Activated gamma-delta T cell treated with anti-CD3 and anti-CD28 coated beads, Interleukin-2, amount 50 U/mL, for 16 hours (primary cell): ENCODE measurements at regions not wholly inside any gene's neighbourhood (a gene's known extent, or its start where the extent isn't known, plus 50 kb on each side); places are given as distances from the start of the nearest gene placed in this dataset.

ENCODE experiments used
- DNase-seq: peaks from one replicate; pipeline ENCODE4 v3.0.0-alpha.2; 2020; ENCODE audit warnings: low read depth

GRCh38 chr22:49076300-49077035, 751.2 kb downstream of the BRD1 start:
- no peak for DNase-seq

- DNase-seq = no peak
Measured at GRCh38 chr22:49075150-49075549, 752.5 kb downstream of the BRD1 start.

- no peak for DNase-seq
Measured at GRCh38 chr22:49073873-49074417, 753.7 kb downstream of the BRD1 start.

- DNase-seq = no peak
Measured at GRCh38 chr22:49072996-49073645, 754.6 kb downstream of the BRD1 start.

GRCh38 chr22:49070501-49070900, 757.2 kb downstream of the BRD1 start:
- no peak for DNase-seq

- no peak for DNase-seq
Measured at GRCh38 chr22:49068861-49069500, 758.7 kb downstream of the BRD1 start.

GRCh38 chr22:49067504-49067903, 760.2 kb downstream of the BRD1 start:
- no peak for DNase-seq

- DNase-seq = no peak
Measured at GRCh38 chr22:49066619-49067018, 761.1 kb downstream of the BRD1 start.

GRCh38 chr22:49064836-49065235, 762.8 kb downstream of the BRD1 start:
- DNase-seq = no peak

GRCh38 chr22:49063545-49063890, 764.2 kb downstream of the BRD1 start:
- DNase-seq = no peak

GRCh38 chr22:49062802-49063544, 764.7 kb downstream of the BRD1 start:
- no peak for DNase-seq

- DNase-seq = no peak
Measured at GRCh38 chr22:49062155-49062801, 765.4 kb downstream of the BRD1 start.

GRCh38 chr22:49057910-49058309, 769.8 kb downstream of the BRD1 start:
- DNase-seq = no peak

GRCh38 chr22:49056301-49056700, 771.4 kb downstream of the BRD1 start:
- DNase-seq = no peak

- no peak for DNase-seq
Measured at GRCh38 chr22:49055406-49055805, 772.3 kb downstream of the BRD1 start.

GRCh38 chr22:49053578-49053977, 774.1 kb downstream of the BRD1 start:
- DNase-seq = no peak

- no peak for DNase-seq
Measured at GRCh38 chr22:49052560-49052959, 775.1 kb downstream of the BRD1 start.

GRCh38 chr22:49052023-49052538, 775.6 kb downstream of the BRD1 start:
- DNase-seq = peak; percentile 44

- no peak for DNase-seq
Measured at GRCh38 chr22:49051491-49052022, 776.1 kb downstream of the BRD1 start.

GRCh38 chr22:49049691-49050090, 778.0 kb downstream of the BRD1 start:
- no peak for DNase-seq

GRCh38 chr22:49048591-49048990, 779.1 kb downstream of the BRD1 start:
- no peak for DNase-seq
